Liver (tissue), 7 donors: ENCODE measurements at regions not wholly inside any gene's neighbourhood (a gene's known extent, or its start where the extent isn't known, plus 50 kb on each side); places are given as distances from the start of the nearest gene placed in this dataset.
"Not testable (repeated sequence)": the region's sequence is repeated elsewhere in the genome, so short reads cannot be mapped to it uniquely, and the experiment has no call there.

Experiments
- DNase-seq: peaks from one replicate; pipeline ENCODE4 v3.0.0-alpha.2; 2017; ENCODE audit warnings: low spot score
- H3K27ac ChIP-seq, 2 donors: one replicate each; pipeline ENCODE4 v1.7.0; 2013; ENCODE audit warnings: inconsistent platforms in 2 of 2, low read length in 2 of 2, control low read depth in 1 of 2, low read depth in 1 of 2, mild to moderate bottlenecking in 1 of 2
- H3K27me3 ChIP-seq, 4 donors: one replicate each; pipeline versions ENCODE4 v1.6.1 to v1.7.0; 2013; ENCODE audit warnings: low read length in 3 of 4, inconsistent platforms in 1 of 4, mild to moderate bottlenecking in 1 of 4, moderate library complexity in 1 of 4; ENCODE audit not compliant: control insufficient read depth in 4 of 4, insufficient read depth in 4 of 4
- H3K36me3 ChIP-seq, 4 donors: one replicate each; pipeline versions ENCODE4 v1.6.1 to v1.7.0; 2013; ENCODE audit warnings: low read length in 3 of 4, mild to moderate bottlenecking in 3 of 4, low read depth in 1 of 4, moderate library complexity in 1 of 4; ENCODE audit not compliant: control insufficient read depth in 4 of 4, insufficient read depth in 3 of 4
- H3K4me1 ChIP-seq, 4 donors: one replicate each; pipeline versions ENCODE4 v1.6.1 to v1.7.0; 2013; ENCODE audit warnings: low read length in 3 of 4, mild to moderate bottlenecking in 3 of 4, moderate library complexity in 1 of 4; ENCODE audit not compliant: control insufficient read depth in 4 of 4, insufficient read depth in 4 of 4
- H3K4me3 ChIP-seq, 3 donors: one replicate each; pipeline versions ENCODE4 v1.6.1 to v1.7.0; 2013; ENCODE audit warnings: low read length in 3 of 3, control low read depth in 1 of 3, low read depth in 1 of 3, mild to moderate bottlenecking in 1 of 3
- H3K9ac ChIP-seq, 2 donors: one replicate each; pipeline ENCODE4 v1.7.0; 2013; ENCODE audit warnings: low read length in 2 of 2, mild to moderate bottlenecking in 2 of 2, moderate library complexity in 2 of 2, control low read depth in 1 of 2, low read depth in 1 of 2
- H3K9me3 ChIP-seq, 4 donors: one replicate each; pipeline versions ENCODE4 v1.6.1 to v1.7.0; 2013; ENCODE audit warnings: low read length in 3 of 4; ENCODE audit not compliant: control insufficient read depth in 4 of 4
- ATF3 ChIP-seq: IDR thresholded peaks from 2 replicates; pipeline ENCODE4 v1.6.1; 2016; ENCODE audit warnings: antibody characterized with exemption
- EGR1 ChIP-seq, 2 donors: IDR thresholded peaks; 2 replicates each; pipeline ENCODE4 v1.6.1; 2016 to 2018; ENCODE audit warnings: antibody characterized with exemption in 2 of 2, low read depth in 2 of 2
- FOXA1 ChIP-seq: IDR thresholded peaks from 2 replicates; pipeline ENCODE4 v1.6.1; 2016; ENCODE audit warnings: antibody characterized with exemption
- GABPA ChIP-seq, 2 donors: IDR thresholded peaks in 1 of 2; conservative IDR thresholded peaks in 1 of 2; 2 replicates each; pipeline ENCODE4 v1.6.1; 2016; ENCODE audit warnings: antibody characterized with exemption in 2 of 2, mild to moderate bottlenecking in 1 of 2, moderate library complexity in 1 of 2
- HNF4A ChIP-seq, 2 donors: conservative IDR thresholded peaks; 2 replicates each; pipeline ENCODE4 v1.6.1; 2016; ENCODE audit warnings: antibody characterized with exemption in 2 of 2, mild to moderate bottlenecking in 2 of 2
- JUND ChIP-seq, 2 donors: IDR thresholded peaks; 2 replicates each; pipeline ENCODE4 v1.6.1; 2016; ENCODE audit warnings: antibody characterized with exemption in 2 of 2
- MAX ChIP-seq: IDR thresholded peaks from 2 replicates; pipeline ENCODE4 v1.6.1; 2016; ENCODE audit warnings: antibody characterized with exemption
- NR2F2 ChIP-seq: IDR thresholded peaks from 2 replicates; pipeline ENCODE4 v1.6.1; 2016; ENCODE audit warnings: antibody characterized with exemption
- RAD21 ChIP-seq, 2 donors: IDR thresholded peaks; 2 replicates each; pipeline ENCODE4 v1.6.1; 2016; ENCODE audit warnings: antibody characterized with exemption in 2 of 2, mild to moderate bottlenecking in 2 of 2
- RXRA ChIP-seq, 2 donors: IDR thresholded peaks; 2 replicates each; pipeline ENCODE4 v1.6.1; 2017 to 2018; ENCODE audit warnings: antibody characterized with exemption in 2 of 2, mild to moderate bottlenecking in 1 of 2
- SP1 ChIP-seq: IDR thresholded peaks from 2 replicates; pipeline ENCODE4 v1.6.1; 2018; ENCODE audit warnings: antibody characterized with exemption, mild to moderate bottlenecking
- TAF1 ChIP-seq: conservative IDR thresholded peaks from 2 replicates; pipeline ENCODE4 v1.6.1; 2016; ENCODE audit warnings: antibody characterized with exemption, mild to moderate bottlenecking
- YY1 ChIP-seq: IDR thresholded peaks from 2 replicates; pipeline ENCODE4 v1.6.1; 2016; ENCODE audit warnings: antibody characterized with exemption, mild to moderate bottlenecking
- WGBS: extraction: QIAGEN DNeasy Blood & Tissue Kit; methylation state at CpG from one replicate; pipeline ENCODE4 v1.1.7; 2013; 5-methylcytosine and 5-hydroxymethylcytosine counted together
- donor health status: healthy.
- donor health status: healthy.
- donor health status: healthy.
- donor health status: healthy.

- not testable (repeated sequence) for H3K9ac ChIP-seq, H3K4me3 ChIP-seq, H3K4me1 ChIP-seq, H3K27me3 ChIP-seq, H3K36me3 ChIP-seq, H3K27ac ChIP-seq, H3K9me3 ChIP-seq, DNase-seq
- 67% methylated on average over 6 of the region's 8 CpGs for WGBS
Measured at GRCh38 chr7:112977244-112977955, 109.2 kb downstream of the GPR85 start.

GRCh38 chr7:112970771-112971170 is 115.9 kb downstream of the GPR85 start:
- Histone ChIP-seq H3K9me3 (no peaks in the 10 kb centered on the region), H3K9ac (no peak overlapping the region), H3K27ac (no peak overlapping the region), H3K27me3 (no peaks in the 10 kb centered on the region), H3K4me1 (no peaks in the 10 kb centered on the region), H3K4me3 (no peak overlapping the region), H3K36me3 (no peaks in the 10 kb centered on the region)
- TF ChIP-seq RAD21 (IDR thresholded peaks at IDR 0.05) = no peak
- no peak for TF ChIP-seq JUND (IDR thresholded peaks at IDR 0.05)
- no peak for TF ChIP-seq ATF3
- no peak for TF ChIP-seq YY1
- TF ChIP-seq EGR1 (IDR thresholded peaks at IDR 0.05; ENCODE audit: low read depth in 2 of 2) = no peak
- no peak for DNase-seq

GRCh38 chr7:112969946-112970345 is 116.7 kb downstream of the GPR85 start:
- DNase-seq = no peak
- Histone ChIP-seq H3K36me3 (no peaks in the 10 kb centered on the region), H3K9ac (no peak overlapping the region), H3K27ac (no peak overlapping the region), H3K27me3 (no peaks in the 10 kb centered on the region), H3K4me1 (no peaks in the 10 kb centered on the region), H3K9me3 (no peaks in the 10 kb centered on the region), H3K4me3 (no peak overlapping the region)
- no peak for TF ChIP-seq HNF4A (conservative IDR thresholded peaks at IDR 0.05)
- no peak for TF ChIP-seq RXRA (IDR thresholded peaks at IDR 0.05)
- TF ChIP-seq MAX = no peak
- no peak for TF ChIP-seq RAD21 (IDR thresholded peaks at IDR 0.05)
- no peak for TF ChIP-seq GABPA (IDR thresholded peaks at IDR 0.05 in 1 of 2, conservative IDR thresholded peaks at IDR 0.05 in 1 of 2)
- TF ChIP-seq NR2F2 = no peak
- TF ChIP-seq FOXA1 = no peak
- no peak for TF ChIP-seq TAF1
- no peak for TF ChIP-seq JUND (IDR thresholded peaks at IDR 0.05)
- no peak for TF ChIP-seq EGR1 (IDR thresholded peaks at IDR 0.05; ENCODE audit: low read depth in 2 of 2)
- 64% methylated on average over 1 of the region's 1 CpG for WGBS

GRCh38 chr7:112965506-112965905 is 121.1 kb downstream of the GPR85 start:
- no peak for DNase-seq
- Histone ChIP-seq H3K9ac (no peak overlapping the region), H3K27me3 (no peaks in the 10 kb centered on the region), H3K4me1 (no peaks in the 10 kb centered on the region), H3K9me3 (no peaks in the 10 kb centered on the region), H3K36me3 (no peaks in the 10 kb centered on the region), H3K4me3 (no peak overlapping the region), H3K27ac (no peak overlapping the region)
- TF ChIP-seq SP1 (no peak), HNF4A (conservative IDR thresholded peaks at IDR 0.05) (no peak)
- 53% methylated on average over 1 of the region's 1 CpG for WGBS
